ENCODE measurements at regions not wholly inside any gene's neighbourhood (a gene's known extent, or its start where the extent isn't known, plus 50 kb on each side); places are given as distances from the start of the nearest gene placed in this dataset.

DNA sequence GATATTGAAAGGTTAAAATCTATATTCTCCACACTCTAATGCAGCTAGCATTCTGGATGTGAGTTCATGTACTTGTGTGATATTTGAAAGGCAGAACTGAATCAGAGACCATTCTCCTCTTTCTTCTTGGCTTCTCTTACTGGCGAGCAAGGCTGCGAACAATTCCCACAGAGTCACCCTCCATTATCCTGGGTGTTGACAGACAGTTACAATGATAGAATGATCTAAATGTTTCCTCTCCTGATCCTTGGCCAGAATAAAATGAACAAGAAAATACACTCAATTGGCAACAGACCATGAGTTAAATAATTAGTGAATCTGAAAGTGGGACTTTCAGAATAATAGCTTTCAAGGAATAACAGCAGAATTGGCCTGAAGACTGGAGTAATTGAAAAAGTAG is 342.8 kb downstream of the RAPGEF2 start:
- no peak for TF ChIP-seq EP300 (IDR thresholded peaks at IDR 0.05)
- no peak for TF ChIP-seq CTCF (IDR thresholded peaks at IDR 0.05)

Data from gastroesophageal sphincter (tissue), 3 donors.